ENCODE measurements at regions not wholly inside any gene's neighbourhood (a gene's known extent, or its start where the extent isn't known, plus 50 kb on each side); places are given as distances from the start of the nearest gene placed in this dataset.

- Histone ChIP-seq H3K56ac (replicated peaks; ENCODE audit: insufficient read length, low read depth, low read length) (no peak overlapping the region), H4K91ac (replicated peaks; ENCODE audit: insufficient read length, low read length) (no peak overlapping the region), H3K9me3 (ENCODE audit: insufficient read depth in 2 of 2, low read depth in 1 of 2, low read length in 1 of 2) (no peaks in the 10 kb centered on the region; a peak in 1 of 4 replicates), H3K4me1 (replicated peaks in 1 of 4; ENCODE audit: control insufficient read depth in 3 of 4, insufficient read depth in 4 of 4, low read length in 3 of 4) (peaks cover 0 to 4% (median 0%) of the 10 kb centered on the region in 4 experiments; a peak in 3 of 7 replicates), H3K9ac (replicated peaks in 1 of 4; ENCODE audit: extremely low read depth in 1 of 4, low read depth in 3 of 4, low read length in 3 of 4) (no peak overlapping the region), H3K27me3 (replicated peaks in 1 of 4; ENCODE audit: control insufficient read depth in 3 of 4, extremely low read depth in 1 of 4, insufficient read depth in 3 of 4, low read length in 3 of 4) (no peaks in the 10 kb centered on the region), H3K79me1 (ENCODE audit: low read depth, low read length) (no peaks in the 10 kb centered on the region), H2AFZ (ENCODE audit: low read length) (no peak overlapping the region), H2BK15ac (ENCODE audit: low read length) (no peak overlapping the region), H3K27ac (ENCODE audit: low read depth, low read length) (no peak overlapping the region), H4K8ac (ENCODE audit: extremely low read depth, insufficient read depth, low read length) (no peak overlapping the region), H3K23me2 (ENCODE audit: low read depth, low read length) (no peaks in the 10 kb centered on the region), H3K4ac (replicated peaks; ENCODE audit: insufficient read length, low read depth, low read length) (no peak overlapping the region), H3K4me2 (ENCODE audit: insufficient read depth in 1 of 2, low read depth in 2 of 2, low read length in 2 of 2) (no peak overlapping the region), H3K36me3 (ENCODE audit: control insufficient read depth in 2 of 4, insufficient read depth in 4 of 4, low read length in 3 of 4) (no peaks in the 10 kb centered on the region), H4K20me1 (replicated peaks in 1 of 2; ENCODE audit: control insufficient read depth in 1 of 2, insufficient read depth in 2 of 2, low read length in 2 of 2) (no peaks in the 10 kb centered on the region), H2BK12ac (ENCODE audit: low read depth, low read length) (no peak overlapping the region), H3K4me3 (ENCODE audit: extremely low read depth in 1 of 4, insufficient read depth in 2 of 4, low read depth in 3 of 4, low read length in 4 of 4) (no peak overlapping the region), H2BK5ac (ENCODE audit: low read depth, low read length) (no peak overlapping the region), H3K14ac (ENCODE audit: insufficient read length) (no peak overlapping the region), H3K23ac (ENCODE audit: insufficient read length) (no peak overlapping the region), H4K5ac (ENCODE audit: insufficient read length, low read depth, low read length) (no peak overlapping the region), H2AK5ac (ENCODE audit: low read depth, low read length) (no peak overlapping the region), H2BK120ac (replicated peaks; ENCODE audit: low read depth, low read length) (no peak overlapping the region), H2BK20ac (ENCODE audit: low read length) (no peak overlapping the region), H3K18ac (ENCODE audit: extremely low read depth, low read length) (no peak overlapping the region), H3K79me2 (ENCODE audit: control insufficient read depth in 1 of 2, insufficient read depth in 2 of 2, low read length in 2 of 2) (no peaks in the 10 kb centered on the region)
- ChIA-PET CTCF (ENCODE audit: partially characterized antibody) (interaction anchor here (0.9 to 3.8 kb wide), 4 partner anchors 16 to 588 kb away, joined by 3 to 15 read pairs (median 4); no protein-coding TSS in a partner anchor), POLR2A (ENCODE audit: partially characterized antibody) (no interaction called here)
- no peak for DNase-seq (ENCODE audit: low read depth in 1 of 2, low spot score in 2 of 2)
- no peak for FAIRE-seq
- TF ChIP-seq ASH2L (IDR thresholded peaks at IDR 0.05; ENCODE audit: low read length) (no peak), EZH2 (IDR thresholded peaks at IDR 0.05; ENCODE audit: low read depth, low read length, severe bottlenecking) (no peak), NRF1 (IDR thresholded peaks at IDR 0.05; ENCODE audit: low read depth, low read length) (no peak), RBBP5 (IDR thresholded peaks at IDR 0.05; ENCODE audit: borderline replicate concordance, low read depth, low read length) (no peak), NANOG (IDR thresholded peaks at IDR 0.05; ENCODE audit: insufficient read depth, low read depth, low read length, poor library complexity, severe bottlenecking) (no peak)
Observed at GRCh38 chr11:34824425-34824824, 91.8 kb downstream of the APIP start.

Measured in H1 (cell line).